HG03342 (cell line): ENCODE measurements at regions not wholly inside any gene's neighbourhood (a gene's known extent, or its start where the extent isn't known, plus 50 kb on each side); places are given as distances from the start of the nearest gene placed in this dataset.
"Not testable (repeated sequence)": the region's sequence is repeated elsewhere in the genome, so short reads cannot be mapped to it uniquely, and the experiment has no call there.

Source experiments
- ATAC-seq: cut with Tn5 transposase; IDR thresholded peaks from one replicate; pipeline ENCODE4 v1.9.1; 2021; ENCODE audit warnings: mild to moderate bottlenecking, moderate library complexity; ENCODE audit not compliant: unreplicated experiment

- ATAC-seq, result no peak
Observed at GRCh38 chrX:87924619-87925018, 407.0 kb downstream of the KLHL4 start.

GRCh38 chrX:87941841-87942240 lies 424.2 kb downstream of the KLHL4 start:
- no peak for ATAC-seq

GRCh38 chrX:87961471-87961870 lies 443.9 kb downstream of the KLHL4 start:
- ATAC-seq, result no peak

GRCh38 chrX:87968118-87968517 lies 450.5 kb downstream of the KLHL4 start:
- ATAC-seq, result no peak

GRCh38 chrX:87972121-87972520 lies 454.5 kb downstream of the KLHL4 start:
- ATAC-seq, result not testable (repeated sequence)

DNA sequence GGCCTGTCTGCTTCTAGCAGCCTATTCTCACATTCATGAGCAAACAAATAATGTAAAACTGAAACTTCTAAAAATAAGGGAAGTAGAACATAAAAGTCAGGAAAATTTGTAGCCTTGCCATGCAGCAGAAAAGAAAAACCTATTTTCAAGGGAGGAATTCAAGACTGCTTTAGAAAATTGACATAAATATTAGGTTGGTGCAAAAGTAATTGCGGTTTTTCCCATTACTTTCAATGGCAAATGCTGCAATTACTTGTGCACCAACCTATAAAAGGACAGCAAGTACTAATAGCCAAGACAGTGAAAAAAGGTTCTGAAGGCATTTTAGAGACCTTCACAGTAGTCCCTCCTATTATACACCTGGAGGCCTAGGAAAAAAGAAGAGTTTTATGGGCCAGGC lies 457.8 kb downstream of the KLHL4 start:
- ATAC-seq, result no peak

GRCh38 chrX:88007873-88008272 lies 490.3 kb downstream of the KLHL4 start:
- ATAC-seq, result not testable (repeated sequence)

DNA sequence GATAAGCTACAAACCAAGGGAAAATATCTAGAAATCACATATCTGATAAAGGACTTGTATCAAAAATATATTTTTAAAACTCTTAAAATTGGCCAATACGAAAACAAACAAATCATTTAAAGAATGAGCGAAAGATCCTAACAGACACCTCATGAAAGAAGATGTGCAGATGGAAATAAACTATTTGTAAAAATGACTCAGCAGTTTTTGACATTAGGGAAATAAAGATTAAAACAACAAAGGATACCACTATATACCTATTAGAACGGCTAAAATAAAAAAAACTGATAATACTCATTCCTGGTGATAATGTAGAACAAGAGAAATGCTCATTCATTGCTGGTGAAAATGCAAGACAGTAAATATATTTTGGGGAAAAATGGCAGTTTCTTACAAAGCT lies 506.4 kb downstream of the KLHL4 start:
- ATAC-seq, result no peak

- no peak for ATAC-seq
Observed at GRCh38 chrX:88072339-88073030, 554.9 kb downstream of the KLHL4 start.

DNA sequence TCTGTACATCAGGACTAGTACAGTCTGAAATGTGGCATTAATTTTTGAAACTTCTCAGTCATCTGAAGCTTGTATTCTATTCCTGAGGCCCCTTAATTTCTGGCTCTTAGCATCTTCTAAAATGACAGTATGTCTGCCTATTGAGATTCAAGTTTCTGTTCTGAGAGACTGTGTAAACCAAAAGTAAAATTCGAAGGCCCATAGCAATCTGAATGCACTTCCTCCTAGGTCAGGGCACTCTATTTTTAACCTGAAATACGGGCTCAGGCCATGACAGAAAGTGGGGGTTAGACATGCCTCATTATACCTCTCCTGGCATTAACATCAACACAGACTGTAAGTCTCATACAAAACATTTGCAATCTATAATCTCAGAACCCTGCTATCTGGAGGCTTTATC lies 584.4 kb downstream of the KLHL4 start:
- no peak for ATAC-seq

GRCh38 chrX:88135735-88136134 lies 611.3 kb upstream of the CPXCR1 start:
- no peak for ATAC-seq

- no peak for ATAC-seq
Observed at GRCh38 chrX:88136328-88136727, 610.7 kb upstream of the CPXCR1 start.

- ATAC-seq, result no peak
Observed at GRCh38 chrX:88146577-88146976, 600.4 kb upstream of the CPXCR1 start.

GRCh38 chrX:88170553-88170952 lies 576.5 kb upstream of the CPXCR1 start:
- ATAC-seq, result no peak

DNA sequence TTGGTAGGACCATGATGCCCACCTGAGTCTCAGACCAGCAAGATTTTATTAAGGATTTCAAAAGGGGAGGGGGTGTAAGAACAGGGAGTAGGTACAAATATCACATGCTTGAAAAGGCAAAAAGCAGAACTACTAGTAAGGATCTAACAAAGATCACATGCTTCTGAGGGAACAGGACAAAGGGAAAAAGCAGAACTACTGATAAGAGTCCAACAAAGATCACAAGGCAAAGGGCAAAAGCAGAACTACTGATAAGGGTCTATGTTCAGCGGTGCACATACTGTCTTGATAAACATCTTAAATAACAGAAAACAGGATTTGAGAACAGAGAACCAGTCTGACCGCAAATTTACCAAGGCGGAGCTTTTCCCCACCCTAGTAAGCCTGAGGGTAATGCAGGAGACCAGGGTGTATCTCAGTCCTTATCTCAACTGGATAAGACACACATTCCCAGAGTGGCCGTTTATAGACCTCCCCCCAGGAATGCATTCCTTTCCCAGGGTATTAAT lies 573.0 kb upstream of the CPXCR1 start:
- not testable (repeated sequence) for ATAC-seq

DNA sequence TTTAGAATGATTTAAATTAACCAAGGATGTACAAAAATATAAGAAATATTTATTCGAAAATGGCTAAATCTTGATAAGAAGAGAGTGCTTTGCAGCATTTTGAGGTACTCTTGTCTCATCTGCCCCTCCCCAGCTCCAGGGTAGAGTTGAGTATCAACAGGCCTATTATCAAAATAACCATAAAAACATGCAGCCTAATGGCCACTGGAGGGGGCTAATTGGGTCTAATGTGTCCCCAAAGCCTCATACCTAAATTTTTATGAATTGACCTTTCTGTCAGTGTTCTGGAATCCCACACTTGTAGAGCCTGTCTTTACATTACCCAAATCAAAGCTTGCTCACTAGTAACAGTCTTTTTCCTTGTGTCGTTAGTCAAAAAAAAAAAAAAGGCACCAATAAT lies 544.9 kb upstream of the CPXCR1 start:
- no peak for ATAC-seq

GRCh38 chrX:88244066-88244465 lies 503.0 kb upstream of the CPXCR1 start:
- no peak for ATAC-seq

DNA sequence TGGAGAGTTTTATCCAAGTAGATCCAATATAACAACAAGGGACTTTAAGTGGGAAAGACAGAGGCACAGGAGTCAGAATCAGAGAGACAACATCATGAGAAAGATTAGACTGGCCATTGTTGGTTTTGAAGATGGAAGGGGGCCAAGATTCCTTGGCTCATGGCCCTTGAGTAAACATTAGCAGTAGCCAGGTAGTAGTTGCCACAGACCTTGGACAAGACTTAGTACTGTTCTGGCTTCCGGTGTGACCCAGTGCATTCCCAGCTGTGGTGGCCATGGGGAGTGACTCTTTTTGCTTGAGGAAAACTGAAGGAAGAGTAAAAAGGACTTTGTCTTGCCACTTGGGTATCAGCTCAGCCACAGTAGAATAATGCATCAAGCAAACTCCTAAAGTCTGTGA lies 462.2 kb upstream of the CPXCR1 start:
- ATAC-seq, result no peak

DNA sequence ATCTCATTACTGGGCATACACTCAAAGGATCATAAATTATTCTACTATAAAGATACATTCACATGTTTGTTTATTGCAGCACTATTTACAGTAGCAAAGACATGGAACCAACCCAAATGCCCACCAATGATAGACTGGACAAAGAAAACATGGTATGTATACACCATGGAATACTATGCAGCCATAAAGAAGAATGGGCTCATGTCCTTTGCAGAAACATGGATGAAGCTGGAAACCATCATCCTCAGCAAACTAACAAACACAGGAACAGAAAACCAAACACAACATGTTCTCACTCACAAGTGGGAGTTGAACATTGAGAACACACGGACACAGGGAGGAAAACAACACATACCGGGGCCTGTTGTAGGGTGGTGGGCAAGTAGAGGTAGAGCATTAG lies 433.1 kb upstream of the CPXCR1 start:
- not testable (repeated sequence) for ATAC-seq

GRCh38 chrX:88325634-88326033 lies 421.4 kb upstream of the CPXCR1 start:
- no peak for ATAC-seq

GRCh38 chrX:88355252-88355651 lies 391.8 kb upstream of the CPXCR1 start:
- no peak for ATAC-seq

GRCh38 chrX:88366314-88366713 lies 380.7 kb upstream of the CPXCR1 start:
- ATAC-seq, result no peak

GRCh38 chrX:88378406-88378805 lies 368.6 kb upstream of the CPXCR1 start:
- ATAC-seq, result no peak
